Thyroid gland (tissue), 4 donors: ENCODE measurements at regions not wholly inside any gene's neighbourhood (a gene's known extent, or its start where the extent isn't known, plus 50 kb on each side); places are given as distances from the start of the nearest gene placed in this dataset.

Source experiments
- POLR2A ChIP-seq, 2 donors: fragments of 450-650 bp; IDR thresholded peaks; one replicate each; pipeline ENCODE4 v1.6.1; 2017; ENCODE audit warnings: antibody characterized with exemption in 2 of 2, mild to moderate bottlenecking in 2 of 2, moderate library complexity in 1 of 2
- TF ChIP-seq, protein P1 (sequence below), 6 experiments: fragments of 200-600 bp in 3 of 6; fragments of 450-650 bp in 3 of 6; sonication (generic) in 3 of 6; IDR thresholded peaks; one replicate each; pipeline ENCODE4 v1.5.1; 2016 to 2019; ENCODE audit warnings: antibody characterized with exemption in 6 of 6, mild to moderate bottlenecking in 2 of 6, inconsistent platforms in 1 of 6, moderate library complexity in 1 of 6

- TF ChIP-seq, protein P1, sequence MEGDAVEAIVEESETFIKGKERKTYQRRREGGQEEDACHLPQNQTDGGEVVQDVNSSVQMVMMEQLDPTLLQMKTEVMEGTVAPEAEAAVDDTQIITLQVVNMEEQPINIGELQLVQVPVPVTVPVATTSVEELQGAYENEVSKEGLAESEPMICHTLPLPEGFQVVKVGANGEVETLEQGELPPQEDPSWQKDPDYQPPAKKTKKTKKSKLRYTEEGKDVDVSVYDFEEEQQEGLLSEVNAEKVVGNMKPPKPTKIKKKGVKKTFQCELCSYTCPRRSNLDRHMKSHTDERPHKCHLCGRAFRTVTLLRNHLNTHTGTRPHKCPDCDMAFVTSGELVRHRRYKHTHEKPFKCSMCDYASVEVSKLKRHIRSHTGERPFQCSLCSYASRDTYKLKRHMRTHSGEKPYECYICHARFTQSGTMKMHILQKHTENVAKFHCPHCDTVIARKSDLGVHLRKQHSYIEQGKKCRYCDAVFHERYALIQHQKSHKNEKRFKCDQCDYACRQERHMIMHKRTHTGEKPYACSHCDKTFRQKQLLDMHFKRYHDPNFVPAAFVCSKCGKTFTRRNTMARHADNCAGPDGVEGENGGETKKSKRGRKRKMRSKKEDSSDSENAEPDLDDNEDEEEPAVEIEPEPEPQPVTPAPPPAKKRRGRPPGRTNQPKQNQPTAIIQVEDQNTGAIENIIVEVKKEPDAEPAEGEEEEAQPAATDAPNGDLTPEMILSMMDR (IDR thresholded peaks at IDR 0.05) = no peak
- no peak for TF ChIP-seq POLR2A (IDR thresholded peaks at IDR 0.05)
Measured at GRCh38 chr4:171710743-171711142, 102.5 kb upstream of the GALNTL6 start.
